H9 (cell line): ENCODE measurements at regions not wholly inside any gene's neighbourhood (a gene's known extent, or its start where the extent isn't known, plus 50 kb on each side); places are given as distances from the start of the nearest gene placed in this dataset.
A peak's percentile ranks its signal among the peaks of the same experiment; 100 is the strongest.

Experiments used
- DNase-seq: peaks from one replicate; pipeline ENCODE4 v3.0.0-alpha.2; 2017
- H2AFZ ChIP-seq: one replicate; pipeline ENCODE4 v1.6.1; 2013; ENCODE audit warnings: mild to moderate bottlenecking, low read length, control low read depth, moderate library complexity
- H2AK5ac ChIP-seq: 2 replicates; pipeline ENCODE4 v1.6.1; 2013; ENCODE audit warnings: low read length, control low read depth, mixed read lengths; ENCODE audit not compliant: insufficient read length
- H2BK120ac ChIP-seq: one replicate; pipeline ENCODE4 v1.6.1; 2013; ENCODE audit warnings: low read depth, mild to moderate bottlenecking, low read length, control low read depth, inconsistent platforms; ENCODE audit not compliant: poor library complexity, severe bottlenecking
- H2BK12ac ChIP-seq: 2 replicates; pipeline ENCODE4 v1.6.1; 2013; ENCODE audit warnings: low read length, control low read depth, mixed read lengths, low read depth; ENCODE audit not compliant: insufficient read length
- H2BK15ac ChIP-seq: 2 replicates; pipeline ENCODE4 v1.6.1; 2013; ENCODE audit warnings: low read depth, low read length, control low read depth
- H2BK20ac ChIP-seq: one replicate; pipeline ENCODE4 v1.6.1; 2013; ENCODE audit warnings: low read depth, mild to moderate bottlenecking, low read length, control low read depth, inconsistent platforms; ENCODE audit not compliant: poor library complexity, severe bottlenecking
- H2BK5ac ChIP-seq: 2 replicates; pipeline ENCODE4 v1.6.1; 2013; ENCODE audit warnings: low read length, control low read depth, mixed read lengths; ENCODE audit not compliant: insufficient read length
- H3K14ac ChIP-seq: 2 replicates; pipeline ENCODE4 v1.6.1; 2013; ENCODE audit warnings: low read length, control low read depth; ENCODE audit not compliant: insufficient read depth
- H3K18ac ChIP-seq: 2 replicates; pipeline ENCODE4 v1.6.1; 2013; ENCODE audit warnings: low read depth, mild to moderate bottlenecking, mixed read lengths, low read length, control low read depth; ENCODE audit not compliant: insufficient read length
- H3K23ac ChIP-seq: 2 replicates; pipeline ENCODE4 v1.6.1; 2013; ENCODE audit warnings: low read length, control low read depth, mixed read lengths, low read depth; ENCODE audit not compliant: insufficient read length
- H3K23me2 ChIP-seq: 2 replicates; pipeline ENCODE4 v1.6.1; 2013; ENCODE audit warnings: low read depth, mild to moderate bottlenecking, mixed read lengths, low read length, control low read depth; ENCODE audit not compliant: insufficient read length, poor library complexity, severe bottlenecking
- H3K27ac ChIP-seq: 2 replicates; pipeline ENCODE4 v1.5.1; 2013; ENCODE audit warnings: low read length, control low read depth, mixed read lengths, low read depth; ENCODE audit not compliant: insufficient read length
- H3K27me3 ChIP-seq: 2 replicates; pipeline ENCODE4 v1.6.1; 2013; ENCODE audit warnings: low read length, control low read depth, inconsistent platforms; ENCODE audit not compliant: insufficient read depth
- H3K4ac ChIP-seq: 2 replicates; pipeline ENCODE4 v1.6.1; 2013; ENCODE audit warnings: low read depth, mild to moderate bottlenecking, control low read depth, inconsistent platforms, low read length, moderate library complexity
- H3K4me1 ChIP-seq: 2 replicates; pipeline ENCODE4 v1.6.1; 2013; ENCODE audit warnings: low read length, control low read depth, inconsistent platforms; ENCODE audit not compliant: insufficient read depth
- H3K4me2 ChIP-seq: 2 replicates; pipeline ENCODE4 v1.6.1; 2013; ENCODE audit warnings: low read length, control low read depth, mixed read lengths; ENCODE audit not compliant: insufficient read length, insufficient read depth
- H3K56ac ChIP-seq: 2 replicates; pipeline ENCODE4 v1.6.1; 2013; ENCODE audit warnings: low read depth, mild to moderate bottlenecking, mixed read lengths, low read length, control low read depth; ENCODE audit not compliant: insufficient read length
- H3K79me1 ChIP-seq: 2 replicates; pipeline ENCODE4 v1.6.1; 2013; ENCODE audit warnings: low read depth, mild to moderate bottlenecking, moderate library complexity, low read length, control low read depth, inconsistent platforms; ENCODE audit not compliant: insufficient read depth, poor library complexity, severe bottlenecking
- H3K79me2 ChIP-seq: 2 replicates; pipeline ENCODE4 v1.6.1; 2013; ENCODE audit warnings: low read length, control low read depth, inconsistent platforms; ENCODE audit not compliant: insufficient read depth
- H3K9ac ChIP-seq: 2 replicates; pipeline ENCODE4 v1.6.1; 2013; ENCODE audit warnings: low read length, control low read depth, mixed read lengths; ENCODE audit not compliant: insufficient read length; ENCODE audit errors: extremely low read depth
- H3K9me3 ChIP-seq: one replicate; pipeline ENCODE4 v1.6.1; 2013; ENCODE audit warnings: low read depth, low read length, inconsistent platforms; ENCODE audit not compliant: control insufficient read depth
- H3T11ph ChIP-seq: one replicate; pipeline ENCODE4 v1.6.1; 2013; ENCODE audit warnings: mild to moderate bottlenecking, low read length, control low read depth, inconsistent platforms
- H4K20me1 ChIP-seq: one replicate; pipeline ENCODE4 v1.6.1; 2013; ENCODE audit not compliant: control insufficient read depth, insufficient read length, insufficient read depth
- H4K5ac ChIP-seq: 2 replicates; pipeline ENCODE4 v1.6.1; 2013; ENCODE audit warnings: low read depth, mild to moderate bottlenecking, mixed read lengths, low read length, control low read depth; ENCODE audit not compliant: insufficient read length
- H4K8ac ChIP-seq: replicated peaks from 2 replicates; pipeline ENCODE4 v1.6.1; 2013; ENCODE audit warnings: low read length, control low read depth, mixed read lengths, low read depth; ENCODE audit not compliant: insufficient read length
- H4K91ac ChIP-seq: 2 replicates; pipeline ENCODE4 v1.6.1; 2013; ENCODE audit warnings: low read depth, mild to moderate bottlenecking, moderate library complexity, mixed read lengths, low read length, control low read depth; ENCODE audit not compliant: insufficient read length
- H3K27ac Mint-ChIP-seq, 3 experiments: 2 replicates in 2 of 3; 3 replicates in 1 of 3; pipeline ENCODE4 v1.8.0; 2020 to 2021; ENCODE audit warnings: mixed read lengths in 3 of 3, mild to moderate bottlenecking in 1 of 3, moderate library complexity in 1 of 3
- H3K27me3 Mint-ChIP-seq: 2 replicates; pipeline ENCODE4 v1.8.0; 2021; ENCODE audit warnings: low read depth, mild to moderate bottlenecking, moderate library complexity, mixed read lengths
- H3K36me3 Mint-ChIP-seq, 3 experiments: 2 replicates in 2 of 3; 3 replicates in 1 of 3; pipeline ENCODE4 v1.8.0; 2020 to 2021; ENCODE audit warnings: low read depth in 3 of 3, mixed read lengths in 3 of 3; ENCODE audit not compliant: insufficient read depth in 1 of 3
- H3K4me1 Mint-ChIP-seq, 2 experiments: 2 replicates each; pipeline ENCODE4 v1.8.0; 2020; ENCODE audit warnings: mixed read lengths in 2 of 2
- H3K4me3 Mint-ChIP-seq, 2 experiments: 2 replicates in 1 of 2; 3 replicates in 1 of 2; pipeline ENCODE4 v1.8.0; 2020 to 2021; ENCODE audit warnings: mild to moderate bottlenecking in 2 of 2, mixed read lengths in 2 of 2, moderate library complexity in 1 of 2
- H3K9me3 Mint-ChIP-seq, 2 experiments: 2 replicates in 1 of 2; 3 replicates in 1 of 2; pipeline ENCODE4 v1.8.0; 2020; ENCODE audit warnings: mild to moderate bottlenecking in 2 of 2, mixed read lengths in 2 of 2, moderate library complexity in 1 of 2
- CTCF ChIP-seq: fragments of 200-600 bp; sonication (generic); conservative IDR thresholded peaks from 3 replicates; pipeline ENCODE4 v1.8.0; 2021; ENCODE audit warnings: antibody characterized with exemption, mild to moderate bottlenecking
- WGBS: extraction: QIAGEN DNeasy Blood & Tissue Kit; methylation state at CpG from one replicate; pipeline ENCODE4 v1.1.7; 2013; ENCODE audit warnings: missing lambda C conversion rate, low lambda C conversion rate, mixed read lengths; ENCODE audit not compliant: insufficient read length; ENCODE audit errors: extremely low coverage; 5-methylcytosine and 5-hydroxymethylcytosine counted together

GRCh38 chr17:70906808-70907207 lies 737.5 kb downstream of the KCNJ2 start:
- Histone ChIP-seq H4K8ac (no peak overlapping the region), H3K14ac (no peak overlapping the region), H4K20me1 (no peaks in the 10 kb centered on the region), H2BK5ac (no peak overlapping the region), H3K4me2 (no peak overlapping the region), H3K9me3 (peaks cover 1% of the 10 kb centered on the region), H3K23me2 (no peaks in the 10 kb centered on the region), H3K18ac (no peak overlapping the region), H3K9ac (no peak overlapping the region), H3K27ac (no peak overlapping the region), H2BK12ac (no peak overlapping the region), H3K79me2 (no peaks in the 10 kb centered on the region), H2AK5ac (no peak overlapping the region), H4K5ac (no peak overlapping the region), H2AFZ (no peak overlapping the region), H2BK20ac (no peak overlapping the region), H3K56ac (no peak overlapping the region), H4K91ac (no peak overlapping the region), H3K23ac (no peak overlapping the region), H3K27me3 (no peaks in the 10 kb centered on the region), H3K4me1 (no peaks in the 10 kb centered on the region), H3T11ph (no peak overlapping the region), H2BK15ac (no peak overlapping the region), H3K79me1 (no peaks in the 10 kb centered on the region), H2BK120ac (no peak overlapping the region), H3K4ac (no peak overlapping the region)
- Mint-ChIP-seq H3K27ac (no peak overlapping the region), H3K4me1 (peaks cover 3 to 9% of the 10 kb centered on the region in 2 experiments; a peak in 2 of 4 replicates), H3K27me3 (no peaks in the 10 kb centered on the region), H3K36me3 (peaks cover under 1 to 4% (median 3%) of the 10 kb centered on the region in 3 experiments; a peak in 5 of 7 replicates), H3K4me3 (no peak overlapping the region), H3K9me3 (peaks cover 4 to 7% of the 10 kb centered on the region in 2 experiments)
- no CpG with 5 or more reads among the region's 2 CpGs for WGBS
- peak; percentile 46 for DNase-seq
- no peak for TF ChIP-seq CTCF
